ENCODE measurements at regions not wholly inside any gene's neighbourhood (a gene's known extent, or its start where the extent isn't known, plus 50 kb on each side); places are given as distances from the start of the nearest gene placed in this dataset.
A peak's percentile ranks its signal among the peaks of the same experiment; 100 is the strongest.

GRCh38 chr1:51044834-51045233 lies 57.2 kb upstream of the C1orf185 start:
- H3K4me2 ChIP-seq (ENCODE audit: low read depth, low read length, poor library complexity, severe bottlenecking), result no peak overlapping the region
- H2AFZ ChIP-seq (ENCODE audit: low read depth, low read length, severe bottlenecking), result no peak overlapping the region
- H3K9me2 ChIP-seq (replicated peaks; ENCODE audit: insufficient read depth, low read length), result no peaks in the 10 kb centered on the region
- no peak overlapping the region for H3K9ac ChIP-seq (ENCODE audit: low read length)
- H3K36me3 ChIP-seq (ENCODE audit: low read length), result no peaks in the 10 kb centered on the region
- H3K9me3 ChIP-seq (ENCODE audit: insufficient read depth, low read length), result no peaks in the 10 kb centered on the region
- H3K27ac ChIP-seq (ENCODE audit: low read depth, low read length), result no peak overlapping the region
- no peaks in the 10 kb centered on the region for H3K79me2 ChIP-seq (ENCODE audit: insufficient read depth, low read length)
- no peaks in the 10 kb centered on the region for H3K27me3 ChIP-seq (ENCODE audit: low read length)
- no peak for TF ChIP-seq EZH2phosphoT487 (conservative IDR thresholded peaks at IDR 0.05; ENCODE audit: low read length)
- TF ChIP-seq, protein P1, sequence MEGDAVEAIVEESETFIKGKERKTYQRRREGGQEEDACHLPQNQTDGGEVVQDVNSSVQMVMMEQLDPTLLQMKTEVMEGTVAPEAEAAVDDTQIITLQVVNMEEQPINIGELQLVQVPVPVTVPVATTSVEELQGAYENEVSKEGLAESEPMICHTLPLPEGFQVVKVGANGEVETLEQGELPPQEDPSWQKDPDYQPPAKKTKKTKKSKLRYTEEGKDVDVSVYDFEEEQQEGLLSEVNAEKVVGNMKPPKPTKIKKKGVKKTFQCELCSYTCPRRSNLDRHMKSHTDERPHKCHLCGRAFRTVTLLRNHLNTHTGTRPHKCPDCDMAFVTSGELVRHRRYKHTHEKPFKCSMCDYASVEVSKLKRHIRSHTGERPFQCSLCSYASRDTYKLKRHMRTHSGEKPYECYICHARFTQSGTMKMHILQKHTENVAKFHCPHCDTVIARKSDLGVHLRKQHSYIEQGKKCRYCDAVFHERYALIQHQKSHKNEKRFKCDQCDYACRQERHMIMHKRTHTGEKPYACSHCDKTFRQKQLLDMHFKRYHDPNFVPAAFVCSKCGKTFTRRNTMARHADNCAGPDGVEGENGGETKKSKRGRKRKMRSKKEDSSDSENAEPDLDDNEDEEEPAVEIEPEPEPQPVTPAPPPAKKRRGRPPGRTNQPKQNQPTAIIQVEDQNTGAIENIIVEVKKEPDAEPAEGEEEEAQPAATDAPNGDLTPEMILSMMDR (IDR thresholded peaks at IDR 0.05; ENCODE audit: insufficient read depth, low read length, poor library complexity, severe bottlenecking), result peak; percentile 50
- no peaks in the 10 kb centered on the region for H3F3A ChIP-seq (ENCODE audit: insufficient read depth)
- H4K20me1 ChIP-seq (ENCODE audit: low read depth, low read length), result no peaks in the 10 kb centered on the region
- no peak overlapping the region for H3K4me3 ChIP-seq (ENCODE audit: insufficient read depth, low read length, poor library complexity, severe bottlenecking)

DNA sequence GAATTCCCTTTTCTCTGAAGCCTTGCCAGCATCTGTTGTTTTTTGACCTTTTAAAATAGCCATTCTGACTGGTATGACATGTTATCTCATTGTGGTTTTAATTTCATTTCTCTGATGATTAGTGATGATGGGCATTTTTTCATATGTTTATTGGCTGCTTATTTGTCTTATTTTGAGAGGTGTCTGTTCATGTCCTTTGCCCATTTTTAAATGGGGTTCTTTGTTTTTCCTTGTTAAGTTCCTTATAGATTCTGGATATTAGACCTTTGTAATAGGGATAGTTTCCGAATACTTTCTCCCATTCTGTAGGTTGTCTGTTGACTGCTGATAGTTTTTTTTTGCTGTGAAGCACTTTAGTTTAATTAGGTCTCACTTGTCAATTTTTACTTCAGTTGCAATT lies 54.0 kb upstream of the C1orf185 start:
- H3K9me2 ChIP-seq (replicated peaks; ENCODE audit: insufficient read depth, low read length), result no peaks in the 10 kb centered on the region
- no peaks in the 10 kb centered on the region for H3K9me3 ChIP-seq (ENCODE audit: insufficient read depth, low read length)

DNA sequence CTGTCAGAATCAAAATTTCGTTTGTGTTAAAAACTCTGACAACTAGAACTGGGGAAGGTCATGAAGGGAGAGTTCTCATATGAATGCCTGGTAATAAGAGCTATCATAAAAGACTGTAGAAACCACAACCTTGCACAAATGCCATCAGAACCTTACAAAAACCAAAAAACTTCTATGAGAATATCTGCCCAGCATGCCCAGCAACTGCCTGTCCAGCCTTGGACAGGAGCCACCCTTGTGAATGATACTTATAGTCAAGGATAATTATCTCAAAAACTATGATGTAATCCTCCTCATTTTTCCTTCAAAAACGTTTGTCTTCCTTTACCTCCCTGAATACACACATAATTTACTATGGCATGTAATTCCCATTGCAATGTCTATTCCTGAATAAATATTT lies 53.4 kb upstream of the C1orf185 start:
- Histone ChIP-seq H3F3A (ENCODE audit: insufficient read depth) (no peaks in the 10 kb centered on the region), H3K4me2 (ENCODE audit: low read depth, low read length, poor library complexity, severe bottlenecking) (no peak overlapping the region), H3K9ac (ENCODE audit: low read length) (no peak overlapping the region), H2AFZ (ENCODE audit: low read depth, low read length, severe bottlenecking) (no peak overlapping the region), H3K27ac (ENCODE audit: low read depth, low read length) (no peak overlapping the region), H3K9me2 (replicated peaks; ENCODE audit: insufficient read depth, low read length) (no peaks in the 10 kb centered on the region), H3K9me3 (ENCODE audit: insufficient read depth, low read length) (no peaks in the 10 kb centered on the region), H3K4me3 (ENCODE audit: insufficient read depth, low read length, poor library complexity, severe bottlenecking) (no peak overlapping the region), H3K36me3 (ENCODE audit: low read length) (no peaks in the 10 kb centered on the region), H4K20me1 (ENCODE audit: low read depth, low read length) (no peaks in the 10 kb centered on the region), H3K27me3 (ENCODE audit: low read length) (no peaks in the 10 kb centered on the region), H3K79me2 (ENCODE audit: insufficient read depth, low read length) (no peaks in the 10 kb centered on the region)
- TF ChIP-seq, protein P1 (IDR thresholded peaks at IDR 0.05; ENCODE audit: insufficient read depth, low read length, poor library complexity, severe bottlenecking), result no peak
- no peak for TF ChIP-seq EZH2phosphoT487 (conservative IDR thresholded peaks at IDR 0.05; ENCODE audit: low read length)

More for the DNA sequence above, 54.0 kb upstream of the C1orf185 start:
- Histone ChIP-seq H3K4me3 (ENCODE audit: insufficient read depth, low read length, poor library complexity, severe bottlenecking) (no peak overlapping the region), H3F3A (ENCODE audit: insufficient read depth) (no peaks in the 10 kb centered on the region), H3K4me2 (ENCODE audit: low read depth, low read length, poor library complexity, severe bottlenecking) (no peak overlapping the region), H3K27ac (ENCODE audit: low read depth, low read length) (no peak overlapping the region), H3K9ac (ENCODE audit: low read length) (no peak overlapping the region), H2AFZ (ENCODE audit: low read depth, low read length, severe bottlenecking) (no peak overlapping the region), H3K79me2 (ENCODE audit: insufficient read depth, low read length) (no peaks in the 10 kb centered on the region), H3K27me3 (ENCODE audit: low read length) (no peaks in the 10 kb centered on the region), H3K36me3 (ENCODE audit: low read length) (no peaks in the 10 kb centered on the region), H4K20me1 (ENCODE audit: low read depth, low read length) (no peaks in the 10 kb centered on the region)
- TF ChIP-seq EZH2phosphoT487 (conservative IDR thresholded peaks at IDR 0.05; ENCODE audit: low read length), result no peak
- TF ChIP-seq, protein P1 (IDR thresholded peaks at IDR 0.05; ENCODE audit: insufficient read depth, low read length, poor library complexity, severe bottlenecking), result no peak

Measured in SU-DHL-6 (cell line).